HTR-8/SVneo (cell line): ENCODE measurements at regions not wholly inside any gene's neighbourhood (a gene's known extent, or its start where the extent isn't known, plus 50 kb on each side); places are given as distances from the start of the nearest gene placed in this dataset.
"Not testable (repeated sequence)": the region's sequence is repeated elsewhere in the genome, so short reads cannot be mapped to it uniquely, and the experiment has no call there.

Source experiments
- DNase-seq: peaks from one replicate; pipeline ENCODE4 v3.0.0; 2011; ENCODE audit warnings: low spot score, mixed read lengths; ENCODE audit not compliant: insufficient read length
- FAIRE-seq: peaks from 2 replicates; lab custom pipeline; 2011; peaks lifted over from hg19 to GRCh38; lab: Jason Lieb, UNC

DNA sequence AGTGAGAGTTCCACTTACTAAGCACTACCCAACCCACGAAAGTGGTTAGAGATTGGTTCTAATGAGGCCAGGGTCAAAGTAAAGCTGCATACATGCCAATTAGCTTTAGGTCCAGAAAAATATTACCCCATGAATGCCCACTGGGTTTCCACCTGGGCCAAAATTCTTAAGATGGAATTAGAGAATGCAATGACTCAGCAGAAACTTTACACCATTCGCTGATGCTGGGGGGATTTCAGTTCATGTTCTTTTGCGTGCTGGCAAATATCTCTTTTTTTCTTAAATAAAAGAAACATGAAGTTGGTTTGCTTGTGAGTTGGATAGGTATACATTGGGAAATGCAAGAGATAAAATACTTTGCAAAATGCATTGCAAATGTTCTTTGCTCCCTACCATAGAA, 715.3 kb upstream of the MIR17HG start:
- DNase-seq: no peak
- FAIRE-seq: no peak

DNA sequence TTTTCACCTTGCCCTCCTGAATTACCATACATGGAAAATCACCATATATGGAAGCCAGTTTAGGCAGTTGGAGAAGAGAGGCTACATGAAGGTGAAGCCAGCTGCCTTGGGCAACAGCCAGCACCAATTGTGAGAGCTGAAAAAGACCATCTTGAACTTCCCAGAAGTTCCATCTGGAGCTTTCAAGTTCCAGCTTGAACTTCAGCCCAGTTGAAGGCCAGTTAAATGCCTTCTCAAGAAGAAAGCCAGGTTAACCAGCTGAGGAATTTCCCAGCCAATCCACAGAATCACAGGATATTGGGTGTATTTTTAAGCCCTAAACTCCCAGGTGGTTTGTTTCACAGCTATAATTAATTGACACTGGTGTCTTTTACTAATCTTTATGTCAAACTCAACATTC, 713.6 kb upstream of the MIR17HG start:
- DNase-seq: no peak
- FAIRE-seq: no peak

DNA sequence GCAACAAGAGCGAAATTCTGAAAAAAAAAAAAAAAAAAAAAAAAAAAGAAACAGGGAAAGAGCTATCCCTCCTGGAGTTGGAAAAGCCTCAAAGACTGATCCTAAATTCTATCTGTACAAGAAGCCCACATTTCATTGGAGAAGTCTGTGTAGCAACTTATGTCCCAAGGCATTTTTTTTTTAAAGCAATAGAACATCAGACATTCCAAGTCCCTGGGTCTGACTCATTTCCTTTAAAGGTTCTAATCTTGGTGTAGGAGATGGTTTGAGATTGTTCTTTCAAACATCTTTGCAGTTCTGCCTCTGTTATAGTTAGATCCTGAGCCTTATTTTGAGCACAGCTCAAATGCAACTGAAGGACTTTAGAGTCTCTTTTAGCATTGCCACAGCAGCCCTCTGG, 706.5 kb upstream of the MIR17HG start:
- DNase-seq (peak; percentile 3), FAIRE-seq (no peak)

DNA sequence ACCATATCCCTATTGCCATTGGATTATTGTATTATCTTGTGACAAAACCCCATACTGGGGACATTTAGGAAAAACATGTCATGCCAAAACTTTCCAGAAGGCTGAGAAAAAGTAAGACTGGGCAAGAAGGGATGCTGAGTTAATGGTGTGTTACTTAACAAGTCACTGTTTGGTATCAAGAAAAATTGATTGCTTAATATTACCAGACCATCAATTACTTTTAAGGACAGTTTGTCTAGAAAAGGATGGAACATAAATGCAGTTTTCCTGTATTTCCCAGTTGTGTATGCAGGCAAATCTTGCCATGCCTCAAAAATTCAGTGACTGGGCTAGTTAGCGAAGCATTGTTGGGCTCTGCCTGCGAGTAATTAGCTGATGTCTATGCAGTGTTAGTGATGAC, 705.6 kb upstream of the MIR17HG start:
- DNase-seq: no peak
- no peak for FAIRE-seq

DNA sequence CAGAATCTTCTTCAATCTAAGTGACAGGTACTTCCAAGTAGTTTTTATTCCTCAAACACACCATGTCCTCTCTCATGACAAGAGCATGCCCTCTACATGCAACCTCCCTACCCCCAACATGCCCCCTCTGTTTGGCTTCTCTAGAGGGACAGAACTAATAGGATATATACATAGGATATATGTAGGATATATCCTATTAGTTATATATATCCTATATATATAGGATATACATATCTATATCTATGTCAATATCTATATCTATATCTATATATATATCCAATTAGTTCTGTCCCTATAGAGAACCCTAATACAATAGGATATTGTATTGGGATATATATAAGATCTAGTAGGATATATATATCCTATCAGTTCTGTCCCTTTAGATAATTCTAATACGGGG, 701.9 kb upstream of the MIR17HG start:
- FAIRE-seq: no peak
- no peak for DNase-seq

DNA sequence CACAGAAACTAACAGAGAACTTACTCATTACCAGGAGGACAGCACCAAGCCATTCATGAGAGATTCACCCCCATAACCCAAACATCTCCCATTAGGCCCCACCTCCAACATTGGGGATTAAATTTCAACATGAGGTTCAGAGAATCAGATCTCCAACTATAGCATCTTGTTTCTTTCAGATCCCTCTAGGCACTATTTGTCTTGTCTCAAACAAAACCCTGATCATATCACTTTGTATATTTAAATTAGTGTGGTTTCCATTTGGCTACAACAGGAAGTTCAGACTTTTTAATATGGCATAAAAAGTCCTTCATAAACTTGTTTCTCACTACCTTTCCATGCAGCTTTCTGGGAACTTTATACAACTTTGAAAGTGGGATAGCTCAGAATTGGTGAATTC, 699.0 kb upstream of the MIR17HG start:
- no peak for FAIRE-seq

DNA sequence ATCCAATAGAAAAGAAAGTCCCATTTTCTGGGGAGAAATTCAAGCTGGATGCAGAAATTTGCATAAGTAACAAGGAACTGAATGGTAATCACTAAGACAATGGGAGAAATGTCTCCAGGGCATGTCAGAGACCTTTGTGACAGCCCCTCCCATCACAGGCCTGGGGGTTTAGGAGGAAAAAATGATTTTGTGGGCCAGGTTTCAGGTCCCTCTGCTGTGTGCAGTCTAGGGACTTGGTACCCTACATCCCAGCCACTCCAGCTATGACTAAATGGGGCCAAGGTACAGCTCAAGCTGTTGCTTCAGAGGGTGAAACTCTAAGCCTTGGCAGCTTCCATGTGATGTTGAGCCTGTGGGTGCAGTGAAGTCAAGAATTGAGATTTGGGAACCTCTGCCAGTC, 695.5 kb upstream of the MIR17HG start:
- no peak for DNase-seq
- FAIRE-seq: no peak

More for the DNA sequence above, 699.0 kb upstream of the MIR17HG start:
- DNase-seq: no peak

DNA sequence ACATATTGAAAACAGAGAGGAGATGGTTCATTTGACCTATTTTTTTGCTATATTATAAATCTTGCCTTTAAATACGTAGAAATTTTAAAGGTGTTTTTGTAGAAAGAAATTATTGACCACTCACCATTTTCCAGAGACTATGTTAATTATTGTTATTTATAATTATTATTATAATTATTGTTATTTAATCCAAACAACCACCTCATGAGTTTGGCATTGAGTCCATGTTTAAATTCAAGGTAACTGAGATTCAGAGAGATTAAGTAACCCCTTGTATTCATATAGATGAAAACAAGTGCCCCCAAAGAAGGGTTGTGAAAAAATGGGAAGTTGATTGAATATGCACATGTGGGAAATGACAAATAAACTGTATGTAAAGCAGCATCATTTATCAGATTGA, 692.5 kb upstream of the MIR17HG start:
- DNase-seq (no peak), FAIRE-seq (no peak)

DNA sequence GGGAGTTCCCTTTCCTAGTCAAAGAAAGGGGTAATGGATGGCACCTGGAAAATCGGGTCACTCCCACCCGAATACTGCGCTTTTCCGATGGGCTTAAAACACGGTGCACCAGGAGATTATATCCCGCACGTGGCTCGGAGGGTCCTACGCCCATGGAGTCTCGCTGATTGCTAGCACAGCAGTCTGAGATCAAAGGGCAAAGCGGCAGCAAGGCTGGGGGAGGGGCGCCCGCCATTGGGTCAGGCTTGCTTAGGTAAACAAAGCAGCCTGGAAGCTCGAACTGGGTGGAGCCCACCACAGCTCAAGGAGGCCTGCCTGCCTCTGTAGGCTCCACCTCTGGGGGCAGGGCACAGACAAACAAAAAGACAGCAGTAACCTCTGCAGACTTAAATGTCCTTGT, 683.3 kb upstream of the MIR17HG start:
- not testable (repeated sequence) for DNase-seq, FAIRE-seq

DNA sequence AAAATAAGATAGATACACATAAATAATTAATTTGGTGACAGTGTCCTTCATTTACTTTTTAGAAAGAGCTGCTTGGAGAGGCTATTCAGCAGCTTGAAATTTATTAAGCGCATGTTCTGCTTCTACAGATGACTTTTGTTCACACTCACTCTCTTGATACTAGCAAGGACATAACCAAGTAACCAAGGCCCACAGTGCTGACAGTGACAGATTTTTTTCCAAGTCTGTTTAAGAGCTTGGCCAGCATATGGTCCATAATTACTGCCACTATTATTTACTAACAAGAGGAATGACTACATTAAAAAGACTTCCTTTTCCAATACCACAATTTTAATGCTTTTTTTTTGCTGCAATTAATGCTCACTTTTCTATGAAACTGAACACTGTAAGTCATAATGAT, 673.7 kb upstream of the MIR17HG start:
- FAIRE-seq: no peak
- no peak for DNase-seq

DNA sequence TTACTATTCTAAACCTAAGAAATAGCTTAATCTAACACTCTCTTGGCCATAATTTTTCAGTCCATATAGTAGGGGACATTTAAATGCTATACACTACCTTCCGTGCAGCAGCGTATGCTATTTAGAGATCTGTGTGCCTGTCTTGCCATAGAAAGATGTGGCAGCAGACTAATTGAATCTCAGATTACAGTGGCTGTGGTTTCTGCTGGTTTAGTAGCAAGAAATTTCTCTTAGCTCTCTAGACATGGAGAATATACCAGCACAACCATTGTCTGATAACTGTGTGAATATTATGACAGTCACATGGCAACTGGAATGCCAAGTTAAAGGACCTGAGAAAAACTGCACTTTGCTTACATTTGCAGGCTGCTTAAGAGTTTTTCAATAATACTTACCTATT, 672.4 kb upstream of the MIR17HG start:
- FAIRE-seq (no peak), DNase-seq (no peak)

DNA sequence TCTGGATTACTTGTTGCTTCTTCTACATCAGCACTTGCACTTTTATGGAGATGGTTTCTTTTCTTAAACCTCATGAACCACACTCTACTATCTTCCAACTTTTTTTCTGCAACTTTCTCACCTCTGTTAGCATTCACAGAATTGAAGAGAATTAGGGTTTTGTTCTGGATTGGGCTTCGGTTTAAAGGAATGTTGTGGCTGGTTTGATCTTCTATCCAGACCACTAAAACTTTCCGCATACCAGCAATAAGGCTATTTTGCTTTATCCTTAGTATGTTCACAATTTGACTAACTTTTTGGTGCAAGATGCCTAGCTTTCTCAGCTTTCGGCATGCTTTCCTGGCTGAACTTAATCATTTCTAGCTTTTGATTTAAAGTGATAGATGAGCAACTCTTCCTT, 666.7 kb upstream of the MIR17HG start:
- DNase-seq (no peak), FAIRE-seq (no peak)

DNA sequence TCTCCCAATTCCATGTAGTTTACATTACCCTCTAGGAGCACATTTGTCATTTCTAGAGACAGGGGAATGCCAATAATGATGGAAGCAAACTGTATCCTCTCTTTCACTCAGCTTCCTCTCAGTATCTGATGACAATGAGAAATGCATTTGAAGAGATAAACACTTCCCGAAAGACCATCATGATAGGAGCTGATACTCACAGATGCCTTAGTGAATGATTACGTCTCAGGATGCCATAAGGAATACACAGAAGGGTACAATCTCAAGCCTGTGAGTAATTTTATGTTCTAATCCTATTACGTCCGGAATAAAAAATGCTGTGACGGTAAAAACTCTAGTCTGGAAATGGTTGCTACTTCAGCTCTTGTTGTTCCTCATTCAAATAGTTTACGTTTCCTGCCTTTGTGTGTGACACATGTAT, 663.8 kb upstream of the MIR17HG start:
- FAIRE-seq (no peak), DNase-seq (peak; percentile 6)

DNA sequence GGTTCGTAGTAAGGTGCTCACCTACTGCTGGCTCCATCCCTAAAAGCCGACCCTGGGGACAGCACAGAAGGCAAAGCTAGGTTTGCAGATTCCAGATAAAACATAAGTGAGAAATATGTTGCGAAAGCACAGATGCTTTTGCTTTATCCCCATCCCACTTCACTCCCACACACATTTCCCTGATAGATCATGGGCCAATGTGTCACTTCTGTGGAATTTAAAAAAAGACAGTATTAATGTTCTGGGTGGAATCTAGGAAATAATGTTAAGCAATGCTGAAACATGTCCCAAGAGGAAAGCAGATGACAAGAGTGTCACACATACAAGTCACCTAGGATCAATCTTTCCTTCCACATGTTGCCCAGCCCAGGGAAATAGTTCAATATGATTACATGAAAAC, 661.0 kb upstream of the MIR17HG start:
- DNase-seq: peak; percentile 9
- FAIRE-seq: no peak

DNA sequence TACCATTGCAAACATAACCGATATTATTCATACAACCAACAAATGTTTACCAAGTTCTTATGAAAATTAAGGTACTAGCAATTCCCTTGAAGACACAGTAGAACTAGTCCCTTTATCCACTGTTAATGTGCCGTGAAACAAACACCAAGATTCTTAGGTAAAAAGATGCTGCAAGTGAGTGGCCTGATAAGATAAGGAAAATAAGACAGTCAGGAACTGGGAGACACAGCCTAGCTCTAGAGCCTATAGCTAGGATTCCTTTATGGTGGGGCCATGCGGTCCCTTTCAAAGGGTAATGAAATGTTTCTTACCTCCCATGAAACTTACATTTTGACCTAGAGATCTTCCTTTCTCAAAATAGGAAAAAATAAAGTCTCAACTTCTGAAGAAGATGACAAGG, 658.4 kb upstream of the MIR17HG start:
- FAIRE-seq: no peak
- DNase-seq: no peak

DNA sequence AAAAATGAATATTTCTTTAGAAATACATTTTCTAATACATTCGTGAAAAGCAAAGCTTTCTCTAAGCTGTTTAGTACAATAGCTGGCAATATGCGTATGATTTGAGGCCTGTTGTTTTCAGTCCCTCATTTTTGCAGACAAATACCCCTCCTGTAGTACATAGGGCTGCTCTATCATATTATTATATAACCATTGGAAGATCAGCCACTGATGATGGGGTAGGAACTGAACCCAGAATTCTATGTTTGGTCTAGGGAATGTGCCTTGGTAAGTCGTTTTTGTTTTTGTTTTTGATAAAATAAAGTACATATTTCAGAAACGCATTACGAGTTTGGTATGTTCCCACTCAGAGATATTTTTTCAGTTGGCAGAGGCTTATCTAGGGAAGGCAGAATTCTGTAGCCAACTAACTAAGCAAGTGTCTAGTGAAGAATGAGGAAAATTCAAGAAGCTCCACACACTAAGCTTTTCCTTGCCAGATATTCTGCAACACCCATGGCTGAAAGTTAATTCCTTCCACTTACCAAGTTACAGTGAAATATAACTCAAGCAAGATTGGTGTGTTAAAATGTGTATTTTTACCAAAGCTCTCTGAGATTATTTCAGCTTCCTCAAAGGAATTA, 656.9 kb upstream of the MIR17HG start:
- FAIRE-seq: no peak
- no peak for DNase-seq

DNA sequence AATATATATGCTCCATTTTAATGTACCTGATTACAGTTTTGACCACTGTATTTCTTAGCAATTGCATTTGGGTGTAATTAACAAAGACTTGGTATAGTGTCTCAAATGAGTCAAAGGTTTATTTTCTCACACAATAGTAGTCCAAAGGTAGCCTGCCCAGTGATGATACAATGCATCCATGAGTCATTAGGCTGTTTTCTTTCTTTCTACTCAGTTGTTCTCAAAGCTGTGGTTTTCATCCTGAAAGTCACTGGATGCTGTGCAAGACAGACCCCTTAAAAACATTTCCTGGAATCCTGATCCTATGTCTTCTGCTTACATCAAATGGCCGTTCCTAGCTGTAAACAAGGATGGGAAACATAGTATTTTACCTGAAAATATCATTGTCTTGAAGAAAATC, 651.2 kb upstream of the MIR17HG start:
- no peak for FAIRE-seq
- no peak for DNase-seq

DNA sequence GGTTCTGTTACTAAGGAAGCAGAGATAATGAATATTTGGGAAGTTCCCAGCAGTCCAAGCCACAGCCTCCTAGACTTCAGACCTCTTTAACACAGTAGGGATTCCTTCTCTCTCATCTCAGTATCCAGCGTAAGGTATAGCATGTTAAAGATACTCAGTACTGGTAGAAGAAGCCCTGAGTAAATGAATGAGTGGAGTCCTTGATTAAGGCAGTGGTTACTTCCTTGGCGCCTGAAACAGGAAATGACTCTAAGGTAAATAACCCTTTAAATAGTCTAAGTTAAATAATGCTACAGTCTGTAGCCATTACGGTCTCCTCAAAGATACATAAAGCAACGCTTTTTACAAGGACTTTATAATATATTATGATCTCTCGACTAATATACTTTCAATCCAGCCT, 650.8 kb upstream of the MIR17HG start:
- FAIRE-seq: no peak

DNA sequence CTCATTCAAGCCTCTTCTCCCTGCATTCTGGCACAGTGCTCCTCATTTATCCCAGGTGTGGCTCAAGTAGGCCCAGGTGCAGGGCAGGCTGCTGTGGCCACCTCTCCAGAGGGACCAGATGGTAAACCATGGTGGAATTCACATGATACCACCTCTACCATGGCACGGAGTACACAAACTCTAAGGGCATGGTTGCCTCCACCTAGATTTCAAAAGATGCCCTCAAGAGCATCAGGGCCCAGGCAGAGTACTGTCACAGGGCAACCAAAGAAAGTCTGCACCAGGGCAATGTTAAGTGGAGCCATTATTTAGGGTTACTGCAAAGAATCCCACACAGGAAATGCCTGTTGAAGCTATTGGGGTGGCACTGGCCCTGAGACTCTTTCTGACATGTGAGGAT, 647.1 kb upstream of the MIR17HG start:
- DNase-seq: no peak
- FAIRE-seq: no peak

More for the DNA sequence above, 650.8 kb upstream of the MIR17HG start:
- DNase-seq: no peak

DNA sequence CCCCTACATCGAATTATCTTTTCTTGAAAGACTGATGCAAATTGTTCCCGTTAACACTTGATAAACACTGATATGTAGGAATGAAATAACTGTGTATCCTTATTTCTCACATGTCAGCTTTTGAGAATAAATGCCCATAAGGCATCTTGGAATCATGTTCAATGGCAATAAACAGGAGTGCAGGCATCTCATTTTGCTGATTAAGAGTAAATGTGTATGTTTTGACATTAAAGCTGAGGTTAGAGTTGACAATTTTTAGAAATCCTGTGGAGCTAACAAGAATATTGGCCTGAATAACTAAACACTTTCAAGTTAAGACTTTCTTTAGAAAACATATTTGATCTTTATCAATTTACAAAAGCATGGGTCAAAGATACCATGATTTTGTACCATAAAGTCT, 646.2 kb upstream of the MIR17HG start:
- FAIRE-seq (no peak), DNase-seq (no peak)

DNA sequence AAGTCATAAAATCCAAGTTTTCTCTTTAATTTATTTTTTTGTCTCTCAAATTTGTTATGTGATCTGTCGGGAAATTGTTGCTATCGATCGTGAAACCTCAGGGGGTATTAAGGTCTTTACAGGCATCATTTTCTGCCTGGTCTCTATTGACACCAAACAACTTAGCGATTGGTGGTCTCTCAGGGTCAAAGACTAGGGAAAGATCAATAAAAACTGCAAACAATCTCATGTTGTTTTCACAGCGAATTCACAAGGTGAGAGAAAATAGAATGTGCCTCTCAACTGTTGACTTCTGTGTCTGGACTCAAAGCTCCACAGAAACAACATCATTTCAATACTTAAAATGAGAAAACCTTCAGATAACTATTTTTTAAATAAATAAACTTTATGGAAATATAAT, 645.4 kb upstream of the MIR17HG start:
- FAIRE-seq: no peak
- no peak for DNase-seq

DNA sequence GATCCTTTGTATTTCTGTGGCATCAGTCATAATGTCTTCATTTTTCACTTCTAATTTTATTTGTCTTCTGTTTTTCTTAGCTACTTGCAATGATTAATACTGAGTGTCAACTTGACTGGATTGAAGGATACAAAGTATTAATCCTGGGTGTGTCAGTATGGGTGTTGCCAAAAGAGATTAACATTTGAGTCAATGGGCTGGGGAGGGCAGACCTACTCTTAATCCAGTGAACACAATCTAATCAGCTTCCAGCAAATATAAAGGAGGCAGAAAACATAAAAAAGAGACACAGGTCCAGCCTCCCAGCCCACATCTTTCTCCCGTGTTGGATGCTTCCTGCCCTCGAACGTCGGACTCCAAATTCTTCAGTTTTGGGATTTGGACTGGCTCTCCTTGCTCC, 640.9 kb upstream of the MIR17HG start:
- FAIRE-seq (no peak), DNase-seq (no peak)

DNA sequence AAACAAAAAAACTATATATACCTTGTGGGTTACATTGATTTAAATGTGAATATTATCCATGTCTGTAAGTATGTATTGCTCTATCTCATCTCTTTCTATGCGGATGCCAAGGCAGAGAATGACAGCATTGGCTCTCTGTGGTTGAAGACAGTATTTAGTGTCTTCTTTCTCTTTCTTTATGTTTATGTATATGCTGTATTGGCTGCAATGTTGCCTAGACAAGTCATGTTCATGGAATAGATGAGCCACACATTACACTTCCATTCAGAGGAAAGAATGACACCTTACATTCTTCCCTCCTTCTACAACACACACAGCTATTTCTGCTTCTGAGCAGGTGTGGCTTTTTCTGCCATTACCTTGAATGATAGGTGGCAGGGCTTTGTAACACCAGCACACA, 639.4 kb upstream of the MIR17HG start:
- FAIRE-seq (no peak), DNase-seq (no peak)
